ENCODE measurements at regions not wholly inside any gene's neighbourhood (a gene's known extent, or its start where the extent isn't known, plus 50 kb on each side); places are given as distances from the start of the nearest gene placed in this dataset.

DNA sequence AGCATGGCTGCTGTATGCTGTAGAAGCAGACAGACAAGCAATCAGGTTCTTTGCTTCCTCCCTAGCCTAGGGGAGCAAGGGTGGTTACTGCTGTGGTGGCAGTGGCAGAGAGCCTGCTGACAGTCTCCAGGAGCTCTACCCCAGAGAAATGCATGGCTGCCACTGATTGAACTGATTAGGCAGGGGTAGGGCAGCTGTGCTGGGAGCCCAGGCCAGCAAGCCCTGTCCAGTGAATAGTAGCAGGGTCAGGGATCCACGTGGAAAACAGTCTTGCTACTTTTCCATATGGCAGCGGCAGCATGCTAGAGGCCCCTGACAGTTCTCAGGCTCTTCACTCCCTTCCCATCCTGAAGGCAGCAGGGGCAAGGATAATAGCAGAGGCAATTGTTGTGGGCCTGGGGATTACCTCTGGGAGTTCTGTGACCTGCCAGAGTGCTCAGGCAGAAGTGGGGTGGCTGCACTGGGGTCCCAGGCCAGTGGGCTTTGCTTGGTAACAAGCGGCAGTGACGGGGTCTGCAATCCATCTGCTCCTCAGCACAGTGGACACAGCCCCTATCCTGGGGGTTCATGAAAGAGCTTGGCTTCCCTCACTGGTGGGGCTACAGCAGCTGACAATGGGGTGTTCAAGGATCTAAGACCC lies 558.8 kb upstream of the GHITM start:
- no peak for DNase-seq (ENCODE audit: low spot score)

DNA sequence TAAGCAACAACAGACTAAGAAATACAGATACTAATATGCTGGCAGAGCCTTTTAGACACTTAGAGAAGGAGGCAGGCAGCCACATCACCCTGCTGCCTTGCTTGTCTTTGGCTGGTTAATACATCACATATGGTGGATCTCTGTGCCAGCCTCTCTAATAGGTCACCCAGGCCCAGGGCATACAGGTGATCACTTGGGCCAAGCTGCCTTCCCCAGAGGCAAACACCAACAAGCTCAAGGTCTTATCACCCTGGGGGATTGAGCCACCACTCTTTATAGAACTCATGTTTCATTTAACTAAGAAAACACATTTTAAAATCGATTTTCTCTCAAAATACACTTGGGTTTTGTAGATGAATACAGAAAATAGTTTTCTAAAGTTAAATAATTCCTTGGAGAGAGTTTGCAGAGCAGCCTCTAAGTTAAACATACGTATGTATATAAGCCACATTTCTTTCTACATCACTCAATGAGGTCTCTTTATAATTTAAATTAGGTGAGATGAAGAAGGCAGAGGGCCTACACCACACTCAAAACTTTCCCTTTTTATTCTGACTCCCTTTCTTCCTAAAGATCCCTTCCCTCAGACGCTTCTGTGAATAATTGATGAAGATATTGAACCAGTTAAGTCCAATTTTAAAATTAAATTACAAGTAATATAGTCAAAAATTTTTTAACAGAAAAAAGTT lies 556.8 kb upstream of the GHITM start:
- DNase-seq (ENCODE audit: low spot score): no peak

DNA sequence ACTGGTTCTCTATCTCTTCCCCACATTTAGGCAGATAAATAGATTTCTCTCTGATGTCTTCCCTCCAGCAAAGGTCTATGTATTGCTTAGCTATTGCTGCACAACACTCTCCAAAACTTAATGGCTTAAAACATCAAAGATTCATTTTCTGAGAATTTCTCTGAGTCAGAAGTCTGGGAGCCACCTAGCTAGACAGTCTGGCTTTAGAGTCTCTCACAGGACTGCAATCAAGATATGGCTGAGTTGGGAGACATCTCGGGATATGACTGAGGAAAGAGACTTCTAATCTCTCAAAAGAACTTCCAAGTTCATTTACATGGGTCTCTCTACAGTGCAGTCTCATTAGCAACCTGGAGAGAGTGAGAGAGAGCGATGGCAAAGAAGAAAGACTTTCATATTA lies 553.6 kb upstream of the GHITM start:
- DNase-seq (ENCODE audit: low spot score): no peak

DNA sequence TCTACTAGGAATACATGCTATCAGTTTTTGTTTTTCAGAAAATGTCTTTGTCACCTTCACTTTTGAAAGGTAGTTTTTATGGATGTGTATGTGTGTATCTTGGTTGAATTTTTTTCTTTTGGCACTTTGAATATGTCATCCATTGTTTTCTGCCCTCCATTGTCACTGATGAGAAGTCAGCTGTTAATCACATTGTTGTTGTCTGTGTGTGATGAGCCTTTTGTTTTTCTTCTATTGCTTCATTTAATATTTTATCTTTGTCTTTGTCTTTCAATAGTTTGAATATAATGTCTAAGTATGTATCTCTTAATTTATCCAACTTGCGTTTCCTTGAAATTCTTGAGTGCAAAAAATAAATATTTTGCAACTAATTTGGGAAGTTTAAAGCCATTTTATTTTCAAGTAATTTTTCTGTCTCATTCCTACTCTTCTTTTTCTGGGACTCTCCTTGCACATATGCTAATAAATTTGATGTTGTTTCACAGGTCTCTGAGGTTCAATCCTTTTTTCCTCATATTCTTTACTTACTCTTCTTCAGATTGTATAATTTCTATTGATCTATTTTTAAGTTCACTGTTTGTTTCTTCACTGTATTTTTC lies 546.9 kb upstream of the GHITM start:
- no peak for DNase-seq (ENCODE audit: low spot score)

DNA sequence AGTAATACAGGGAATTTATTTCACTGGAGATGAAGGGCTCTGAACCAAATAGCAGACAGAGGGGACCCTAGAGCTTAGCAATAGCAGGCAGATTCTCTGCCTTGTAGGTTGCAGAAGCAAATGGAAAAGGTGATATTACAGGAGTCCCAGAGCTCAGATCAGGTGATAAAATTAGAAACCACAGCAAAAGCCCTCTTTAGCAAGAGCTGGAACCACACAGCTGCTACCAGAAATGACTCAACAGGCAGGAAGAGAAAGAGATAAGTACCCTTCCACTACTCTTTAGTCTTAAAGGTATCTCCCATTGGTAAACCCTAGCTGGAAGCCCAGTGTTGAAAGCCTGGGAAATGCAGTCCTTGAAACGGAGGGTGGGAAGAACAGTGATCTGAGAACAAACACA lies 535.6 kb upstream of the GHITM start:
- no peak for DNase-seq (ENCODE audit: low spot score)

DNA sequence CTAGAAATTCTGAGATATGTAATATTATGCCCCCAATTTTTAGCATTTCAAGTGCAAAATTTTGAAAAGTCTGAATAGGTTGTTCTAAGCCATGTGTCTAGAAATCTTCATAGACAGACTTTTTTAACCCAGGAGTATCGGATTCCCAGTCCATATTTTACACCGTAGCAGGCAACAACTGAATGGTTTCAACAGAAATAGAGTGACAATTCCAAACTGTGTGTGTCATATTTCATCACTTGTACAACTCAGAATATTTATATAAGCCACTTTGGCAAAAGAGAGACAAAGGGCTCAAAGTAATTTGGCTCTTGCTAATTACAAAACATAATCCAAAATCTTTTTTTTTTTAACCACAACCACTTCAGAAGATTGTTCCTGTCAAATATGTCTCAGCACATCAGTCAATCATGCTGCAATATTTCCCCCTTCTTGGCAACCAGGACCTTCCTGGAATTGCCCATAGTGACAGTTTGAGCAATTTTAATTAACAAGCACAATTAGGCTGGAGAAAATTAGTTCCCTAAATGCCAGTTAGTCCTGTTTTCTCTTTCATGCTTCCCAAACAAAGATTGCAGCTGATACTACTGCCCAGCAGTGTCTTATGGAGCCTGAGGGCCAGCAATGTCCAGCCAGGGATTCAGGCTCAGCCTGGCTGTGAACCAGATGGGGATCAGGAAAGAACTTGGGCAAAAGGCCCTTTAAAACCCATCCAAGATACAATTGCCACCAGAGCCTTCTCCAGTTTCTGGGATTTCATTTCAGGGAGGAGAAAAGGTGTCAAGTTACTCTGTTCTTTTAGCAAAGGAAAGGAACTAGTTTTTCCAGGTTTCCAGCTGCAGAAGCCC lies 533.3 kb upstream of the GHITM start:
- DNase-seq (ENCODE audit: low spot score): no peak

DNA sequence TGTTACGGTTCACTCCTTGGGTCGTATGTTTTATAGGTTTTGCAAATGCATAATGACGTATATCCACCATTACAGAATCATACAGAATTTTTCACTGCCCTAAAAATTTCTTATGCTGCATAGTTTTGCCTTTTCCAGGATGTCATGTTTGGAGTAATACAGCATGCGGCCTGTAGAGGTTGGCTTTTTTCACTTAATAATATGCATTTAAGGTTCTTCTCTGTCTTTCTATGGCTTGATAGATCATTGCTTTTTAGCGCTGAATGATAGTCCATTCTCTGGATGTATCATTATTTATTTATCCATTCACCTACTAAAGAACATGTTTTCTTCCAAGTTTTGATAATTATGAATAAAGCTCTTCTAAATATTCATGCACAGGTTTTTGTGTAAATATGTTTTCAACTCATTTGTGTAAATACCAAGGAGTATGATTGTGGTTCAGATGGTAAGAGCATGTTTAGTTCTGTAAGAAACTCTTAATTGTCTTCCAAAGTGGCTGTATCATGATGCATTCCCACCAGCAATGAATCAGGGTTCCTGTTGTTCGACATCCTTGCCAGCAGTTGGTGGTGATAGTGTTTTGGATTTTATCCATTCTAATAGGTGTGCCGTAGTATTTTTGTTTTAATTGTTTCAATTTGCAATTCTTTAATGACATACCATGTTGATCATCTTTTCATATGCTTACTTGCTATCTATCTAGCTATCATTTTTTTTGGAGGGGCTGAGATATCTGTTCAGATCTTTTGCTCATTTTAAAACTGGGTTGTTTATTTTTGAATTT lies 531.2 kb upstream of the GHITM start:
- no peak for DNase-seq (ENCODE audit: low spot score)

DNA sequence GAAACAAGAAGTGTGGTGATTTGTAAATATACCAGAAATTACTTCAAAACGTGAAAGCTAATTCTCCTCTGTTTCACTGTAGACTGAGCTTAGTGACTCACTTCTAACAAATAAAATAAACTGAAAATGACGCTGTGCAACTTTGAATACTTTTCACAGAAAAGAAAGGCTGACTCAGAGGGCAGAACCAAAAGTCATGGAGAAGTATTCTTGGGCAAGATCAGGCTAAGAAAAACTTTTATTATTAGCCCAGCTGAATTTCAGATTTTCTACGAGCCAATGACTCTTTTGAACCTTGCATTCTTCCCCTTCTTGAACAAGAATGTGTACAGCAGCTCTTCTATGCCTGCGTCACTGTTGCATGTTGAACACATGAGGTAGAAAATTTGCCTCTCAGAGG lies 527.3 kb upstream of the GHITM start:
- DNase-seq (ENCODE audit: low spot score): no peak

DNA sequence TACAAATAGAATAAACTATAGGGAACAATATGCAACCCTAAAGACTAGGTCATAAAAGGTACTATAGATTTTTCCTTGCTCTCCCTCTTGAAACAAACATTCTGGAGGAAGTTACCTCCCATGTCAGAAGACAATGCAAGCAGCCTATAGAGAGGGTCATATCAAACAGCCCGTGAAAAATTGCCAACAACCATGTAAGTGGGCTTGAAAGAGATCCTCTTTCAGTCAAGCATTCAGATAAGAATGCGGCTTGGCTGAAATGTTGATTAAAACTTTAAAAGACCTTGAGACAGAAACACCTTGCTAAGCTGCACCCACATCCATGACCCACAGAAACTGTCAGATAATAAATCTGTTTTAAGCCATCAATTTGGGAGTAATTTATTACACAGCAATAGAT lies 526.6 kb upstream of the GHITM start:
- no peak for DNase-seq (ENCODE audit: low spot score)

DNA sequence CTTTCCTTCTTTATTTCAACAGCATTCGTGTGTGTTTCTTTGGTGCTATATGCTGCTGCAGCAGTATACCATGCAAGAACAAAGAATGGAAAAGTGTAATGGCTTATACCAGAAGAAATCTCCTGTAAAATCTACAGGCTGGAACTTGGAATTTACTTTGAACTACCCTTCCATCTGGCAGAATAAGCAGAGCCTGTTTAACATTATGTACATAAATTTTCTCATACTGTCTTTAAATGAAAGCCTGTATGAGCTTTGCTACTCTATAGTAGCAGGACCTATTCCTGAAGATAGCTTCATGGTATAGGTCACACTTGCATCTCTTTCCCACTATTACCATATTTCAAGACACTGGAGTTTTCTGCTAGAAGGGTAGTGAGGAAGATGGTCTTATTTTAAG lies 522.1 kb upstream of the GHITM start:
- DNase-seq (ENCODE audit: low spot score): no peak

DNA sequence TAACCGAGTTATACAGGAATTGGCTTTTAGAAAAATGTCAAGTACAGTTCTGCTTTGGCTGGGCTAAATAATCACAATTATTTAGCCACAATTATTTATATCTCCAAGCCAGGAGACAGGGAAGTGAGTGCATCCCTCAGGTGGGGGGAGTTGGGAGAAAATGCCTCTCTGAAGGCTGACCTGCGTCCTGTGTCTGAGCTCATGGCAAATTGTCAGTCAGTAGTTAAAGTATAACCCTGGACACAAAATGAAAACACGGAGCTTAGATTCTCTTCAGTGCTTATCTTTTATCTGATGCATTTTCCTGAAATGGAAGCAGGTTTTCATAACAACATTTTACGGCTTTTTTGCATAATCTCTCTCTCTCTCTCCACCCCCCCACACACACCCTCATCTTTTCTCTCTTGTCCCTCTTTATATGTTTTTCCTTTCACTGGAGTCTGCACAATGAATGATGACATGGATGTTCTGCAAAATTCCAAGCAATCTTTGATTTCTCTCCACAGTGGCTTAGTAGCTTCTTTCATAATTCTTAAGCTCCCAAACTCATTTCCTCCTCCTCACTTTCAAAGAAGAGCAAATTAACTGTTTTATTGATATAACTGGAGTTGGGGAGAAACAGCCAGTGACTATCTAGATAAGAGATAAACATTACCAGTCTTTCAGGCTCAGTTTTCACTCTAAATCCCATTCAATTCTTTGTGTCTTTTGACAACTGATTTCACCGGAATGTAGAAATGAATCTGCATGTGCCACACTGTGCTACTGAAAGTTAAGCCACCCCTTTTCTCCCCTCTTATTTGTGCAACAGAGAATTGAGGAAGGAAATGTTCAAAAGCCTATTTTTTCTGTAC lies 521.4 kb upstream of the GHITM start:
- DNase-seq (ENCODE audit: low spot score): no peak

DNA sequence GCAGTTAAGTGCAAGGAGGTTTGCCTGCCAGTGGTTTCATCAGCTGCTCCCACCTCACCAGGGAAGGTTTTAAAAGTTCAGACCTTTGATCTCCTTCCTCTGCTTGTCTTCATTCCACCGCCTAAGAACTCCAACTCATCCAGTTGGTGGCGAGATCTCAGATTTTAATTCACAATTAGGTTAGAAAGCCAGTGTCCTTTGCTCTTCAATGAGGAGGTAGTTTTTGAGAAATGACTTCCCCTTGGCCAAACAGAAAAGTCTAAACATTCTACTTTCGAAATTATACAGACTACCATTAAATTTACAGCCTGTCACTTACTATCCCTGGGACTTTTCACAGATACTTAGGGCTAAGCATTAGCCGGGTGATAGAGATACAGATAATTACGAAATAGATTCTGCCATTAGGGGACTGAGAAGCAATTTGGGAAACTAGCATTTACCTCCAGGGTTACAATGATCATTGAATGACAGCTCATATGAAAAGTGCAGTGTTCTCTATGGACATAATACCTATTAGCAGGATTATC lies 513.4 kb upstream of the GHITM start:
- DNase-seq (ENCODE audit: low spot score): no peak

DNA sequence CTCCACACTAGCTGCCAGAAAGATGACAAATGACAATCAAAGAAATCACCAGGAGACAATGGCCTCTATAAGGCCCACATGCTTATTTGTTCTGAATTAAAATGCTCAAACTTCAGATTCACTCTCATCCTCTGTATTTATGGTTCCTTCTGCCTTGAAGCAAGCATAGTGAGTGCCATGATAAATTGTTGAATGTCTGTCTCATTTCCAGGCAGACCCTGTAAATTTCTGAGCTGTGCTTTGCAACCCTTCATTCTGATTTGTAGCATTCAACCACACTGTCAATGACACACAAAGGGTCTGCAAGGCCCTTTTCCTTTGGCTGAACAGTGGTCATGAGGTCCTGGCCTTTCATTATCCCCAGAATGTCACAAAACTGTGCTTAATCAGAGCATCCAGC lies 506.6 kb upstream of the GHITM start:
- no peak for DNase-seq (ENCODE audit: low spot score)

DNA sequence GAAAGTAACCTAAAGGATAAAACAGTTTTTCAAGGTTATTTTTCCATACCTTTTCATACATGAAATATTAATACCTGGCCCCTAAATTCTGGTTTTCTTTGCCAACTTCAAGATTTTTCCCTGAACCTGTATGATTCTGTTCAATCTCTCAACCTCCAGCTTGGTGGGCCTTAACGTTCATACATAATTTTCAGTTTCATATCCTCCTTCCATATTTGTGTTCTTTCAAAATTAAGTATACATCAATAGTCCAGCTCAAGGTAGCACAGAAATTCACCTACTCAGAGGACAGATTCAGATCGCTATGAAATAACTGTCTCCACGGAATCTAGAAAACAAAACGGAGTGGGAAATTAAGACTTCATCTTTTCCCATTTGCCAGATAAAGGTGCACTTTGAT lies 505.8 kb upstream of the GHITM start:
- no peak for DNase-seq (ENCODE audit: low spot score)

DNA sequence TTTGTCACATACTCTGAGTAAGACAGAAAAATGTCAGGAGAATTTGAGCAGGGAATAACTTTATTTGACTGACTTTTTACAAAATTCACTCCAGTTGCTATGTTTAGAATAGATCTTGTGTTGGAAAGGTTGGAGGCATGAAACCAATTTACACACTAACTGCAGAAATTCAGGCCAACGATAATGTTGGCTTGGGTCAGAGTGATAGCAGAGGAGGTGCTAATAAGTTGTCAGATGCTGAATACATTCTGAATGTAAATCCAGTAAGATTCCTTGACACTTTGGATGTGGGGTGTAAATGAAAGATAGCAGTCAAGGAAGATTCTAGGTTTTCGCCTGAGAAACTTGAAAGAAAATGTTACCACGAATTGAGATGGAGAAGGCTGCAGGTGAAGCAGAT lies 502.5 kb upstream of the GHITM start:
- no peak for DNase-seq (ENCODE audit: low spot score)

DNA sequence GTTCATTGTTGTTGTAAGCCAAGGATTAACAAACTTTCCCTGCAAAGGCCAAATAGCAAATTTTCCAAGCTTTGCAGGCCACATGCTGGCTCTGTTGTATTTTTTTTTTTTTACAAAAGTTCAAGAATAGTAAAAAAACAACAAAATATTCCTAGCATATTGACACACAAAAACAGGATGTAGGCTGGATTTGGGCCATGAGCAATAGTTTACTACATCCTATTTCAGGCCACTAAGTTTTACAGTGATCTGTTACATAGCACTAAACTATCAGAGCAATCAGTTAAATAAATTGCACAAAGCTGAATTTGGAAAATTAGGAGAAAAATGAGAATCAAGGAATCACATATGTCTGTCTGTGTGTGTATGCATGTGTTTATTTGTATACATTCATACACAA lies 491.8 kb upstream of the GHITM start:
- no peak for DNase-seq (ENCODE audit: low spot score)

DNA sequence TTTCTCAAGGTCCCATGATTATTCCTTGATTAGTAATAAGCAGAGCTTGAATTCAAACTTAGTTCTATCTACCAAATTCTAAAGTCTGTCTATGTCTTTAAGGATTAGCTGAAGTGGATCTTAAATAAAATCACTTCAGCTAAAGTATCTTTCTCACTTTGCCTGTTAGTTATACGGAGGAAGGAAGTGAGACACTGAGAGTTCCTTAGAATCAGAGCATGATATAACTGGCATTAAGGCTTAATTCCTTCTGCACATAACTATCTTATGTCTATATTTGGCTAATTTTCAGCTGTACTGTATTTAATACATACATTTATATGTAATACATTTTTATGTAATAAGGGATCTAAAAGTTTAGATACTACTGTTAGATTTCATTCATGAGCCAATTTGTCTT lies 491.1 kb upstream of the GHITM start:
- DNase-seq (ENCODE audit: low spot score): no peak

DNA sequence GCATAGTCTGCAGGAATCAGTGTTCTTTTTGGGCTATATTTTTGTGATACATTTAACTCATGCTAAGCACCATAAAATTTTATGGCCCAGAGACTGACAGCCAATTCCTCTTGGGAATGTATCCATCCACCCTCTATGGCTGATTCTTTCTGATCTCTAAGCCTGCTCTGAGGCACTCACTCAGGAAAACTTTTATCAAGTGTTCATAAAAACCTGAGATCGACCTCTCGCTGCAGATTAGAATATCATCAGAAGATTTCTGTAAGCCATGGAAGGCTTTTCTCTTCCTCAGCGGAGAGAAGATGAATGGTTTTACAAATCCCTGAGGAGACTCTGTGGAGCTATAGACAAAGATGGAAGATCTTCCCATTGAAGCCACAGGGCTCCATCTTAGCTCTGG lies 489.8 kb upstream of the GHITM start:
- no peak for DNase-seq (ENCODE audit: low spot score)

DNA sequence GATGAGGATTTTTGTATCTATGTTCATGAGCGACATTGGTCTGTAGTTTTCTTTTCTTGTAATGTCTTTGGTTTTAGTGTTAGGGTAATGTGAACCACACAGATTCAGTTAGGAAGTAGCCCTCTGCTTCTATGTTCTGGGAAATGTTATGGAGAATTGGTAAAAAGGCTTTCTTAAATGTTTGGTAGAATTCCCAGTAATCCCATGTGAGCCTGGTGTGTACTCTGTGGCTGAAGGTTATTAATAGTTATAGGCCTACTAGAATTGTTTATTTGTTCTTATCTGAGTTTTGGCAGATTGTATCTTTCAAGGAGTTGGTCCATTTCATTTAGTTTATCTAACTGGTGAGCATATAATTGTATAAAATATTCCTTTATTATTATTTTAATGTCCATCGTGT lies 484.6 kb upstream of the GHITM start:
- DNase-seq (ENCODE audit: low spot score): no peak

DNA sequence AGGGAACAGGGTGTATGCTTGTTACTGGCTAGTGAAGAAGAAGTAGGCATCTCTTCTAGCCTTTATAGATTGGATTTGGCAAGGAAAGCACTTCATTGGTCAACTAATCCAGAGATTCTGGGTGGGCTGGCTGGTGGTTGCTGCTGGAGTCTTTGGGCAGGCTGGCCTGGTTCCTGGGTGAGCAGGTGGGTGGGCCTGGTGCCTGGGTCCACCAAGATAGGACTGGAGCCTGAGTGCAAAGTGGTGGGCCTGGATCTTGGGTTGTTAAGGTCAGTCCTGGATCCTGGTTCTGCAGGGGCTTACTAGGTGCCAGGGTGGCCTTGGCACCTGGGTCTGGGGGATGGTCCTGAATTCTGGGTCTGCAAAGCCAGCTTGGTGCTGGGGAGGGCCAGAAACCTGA lies 482.4 kb upstream of the GHITM start:
- no peak for DNase-seq (ENCODE audit: low spot score)

DNA sequence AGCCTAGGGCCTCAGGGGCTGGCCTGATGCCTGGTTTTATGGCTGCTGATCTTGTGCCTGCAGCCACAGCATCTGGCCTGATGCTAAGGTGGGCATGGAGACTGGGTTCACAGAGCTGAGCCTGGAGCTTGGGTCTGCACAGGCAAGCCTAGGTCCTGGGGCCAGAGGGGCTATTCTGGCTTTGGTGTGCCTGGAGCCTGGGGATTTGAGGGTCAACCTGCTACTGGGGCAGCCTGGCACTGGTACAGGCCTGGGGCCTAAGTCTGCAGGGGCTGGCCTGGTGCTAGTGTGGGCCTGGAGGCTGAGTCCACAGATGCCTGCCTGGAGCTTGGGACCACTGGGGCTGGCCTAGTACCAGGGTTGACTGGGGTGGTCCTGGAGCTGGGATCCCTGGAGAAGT lies 481.8 kb upstream of the GHITM start:
- no peak for DNase-seq (ENCODE audit: low spot score)

Measured in NAMALWA (cell line).